IMR-90 (cell line): ENCODE measurements at regions not wholly inside any gene's neighbourhood (a gene's known extent, or its start where the extent isn't known, plus 50 kb on each side); places are given as distances from the start of the nearest gene placed in this dataset.

Experiments
- ATAC-seq: fragments of 200-7000 bp; cut with Tn5 transposase; 2 replicates; pipeline ENCODE4 v1.9.1; 2020; ENCODE audit warnings: low read depth, mild to moderate bottlenecking, moderate library complexity
- BruUV-seq: library from RNA; stranded (reverse); fragments of 400-500 nt; replicated peaks from 2 replicates; lab custom pipeline; 2021; lab: Mats Ljungman, UMichigan
- CTCF ChIA-PET: fragments of 300-600 bp; formaldehyde crosslinking; extraction: SDS; loops from one replicate; lab custom pipeline; 2021; ENCODE audit warnings: antibody characterized with exemption; lab: Yijun Ruan, JAX
- POLR2A ChIA-PET: fragments of 300-600 bp; sonication (Branson Sonifier 250); formaldehyde crosslinking; loops from one replicate; lab custom pipeline; 2022; ENCODE audit warnings: antibody characterized with exemption; ENCODE audit not compliant: unreplicated experiment; lab: Charles Lee
- DNase-seq: peaks from one replicate; pipeline ENCODE4 v3.0.0; 2013
- H2AFZ ChIP-seq: replicated peaks from 2 replicates; pipeline ENCODE3; 2013; ENCODE audit warnings: low read length, mild to moderate bottlenecking; ENCODE audit not compliant: poor library complexity
- H2AK5ac ChIP-seq: 2 replicates; pipeline ENCODE4 v1.6.1; 2013; ENCODE audit warnings: low read depth, low read length, inconsistent platforms
- H2AK9ac ChIP-seq: replicated peaks from 2 replicates; pipeline ENCODE3; 2013; ENCODE audit warnings: mild to moderate bottlenecking, low read depth, low read length, moderate library complexity; ENCODE audit not compliant: poor library complexity
- H2BK120ac ChIP-seq: 2 replicates; pipeline ENCODE4 v1.6.1; 2013; ENCODE audit warnings: low read depth, low read length, inconsistent platforms
- H2BK15ac ChIP-seq: 3 replicates; pipeline ENCODE4 v1.6.1; 2013; ENCODE audit warnings: low read depth, low read length, inconsistent platforms
- H2BK20ac ChIP-seq: 2 replicates; pipeline ENCODE4 v1.6.1; 2013; ENCODE audit warnings: low read depth, mild to moderate bottlenecking, inconsistent platforms, low read length, moderate library complexity
- H2BK5ac ChIP-seq: 2 replicates; pipeline ENCODE4 v1.6.1; 2013; ENCODE audit warnings: mild to moderate bottlenecking, low read depth, low read length, inconsistent platforms; ENCODE audit not compliant: poor library complexity, severe bottlenecking
- H3K14ac ChIP-seq: replicated peaks from 2 replicates; pipeline ENCODE4 v1.6.1; 2013; ENCODE audit warnings: low read depth, low read length, inconsistent platforms
- H3K18ac ChIP-seq: 2 replicates; pipeline ENCODE4 v1.6.1; 2013; ENCODE audit warnings: low read depth, low read length, control low read depth
- H3K23ac ChIP-seq: 2 replicates; pipeline ENCODE4 v1.6.1; 2013; ENCODE audit warnings: low read depth, low read length, inconsistent platforms
- H3K27ac ChIP-seq: 2 replicates; pipeline ENCODE4 v1.5.1; 2013; ENCODE audit warnings: mild to moderate bottlenecking, control low read depth, low read length; ENCODE audit not compliant: insufficient read depth
- H3K27me3 ChIP-seq: 2 replicates; pipeline ENCODE4 v1.6.1; 2013; ENCODE audit warnings: low read length; ENCODE audit not compliant: control insufficient read depth, insufficient read depth
- H3K36me3 ChIP-seq: 2 replicates; pipeline ENCODE4 v1.6.1; 2013; ENCODE audit warnings: low read length, mixed read lengths; ENCODE audit not compliant: control insufficient read depth, insufficient read depth
- H3K4ac ChIP-seq: 2 replicates; pipeline ENCODE4 v1.6.1; 2013; ENCODE audit warnings: low read depth, low read length, inconsistent platforms
- H3K4me1 ChIP-seq: 2 replicates; pipeline ENCODE4 v1.6.1; 2013; ENCODE audit warnings: low read length, mixed read lengths; ENCODE audit not compliant: control insufficient read depth, insufficient read depth
- H3K4me2 ChIP-seq: 2 replicates; pipeline ENCODE4 v1.6.1; 2013; ENCODE audit warnings: low read depth, mild to moderate bottlenecking, control low read depth, low read length, moderate library complexity
- H3K4me3 ChIP-seq: 2 replicates; pipeline ENCODE4 v1.5.1; 2013; ENCODE audit warnings: low read depth, mild to moderate bottlenecking, control low read depth, low read length, moderate library complexity; ENCODE audit not compliant: insufficient read depth
- H3K56ac ChIP-seq: 2 replicates; pipeline ENCODE4 v1.6.1; 2013; ENCODE audit warnings: low read length, inconsistent platforms; ENCODE audit not compliant: insufficient read depth; ENCODE audit errors: extremely low read depth
- H3K79me1 ChIP-seq, 2 experiments: 2 replicates each; pipeline ENCODE4 v1.6.1; 2013; ENCODE audit warnings: low read length in 2 of 2, inconsistent platforms in 1 of 2, low read depth in 1 of 2
- H3K9ac ChIP-seq: 2 replicates; pipeline ENCODE4 v1.6.1; 2013; ENCODE audit warnings: low read depth, low read length, control low read depth
- H3K9me1 ChIP-seq: 2 replicates; pipeline ENCODE4 v1.6.1; 2013; ENCODE audit warnings: low read length, inconsistent platforms; ENCODE audit not compliant: insufficient read depth
- H3K9me3 ChIP-seq: 2 replicates; pipeline ENCODE4 v1.6.1; 2013; ENCODE audit warnings: low read length; ENCODE audit not compliant: control insufficient read depth, insufficient read depth
- H4K20me1 ChIP-seq: 2 replicates; pipeline ENCODE4 v1.6.1; 2013; ENCODE audit warnings: low read length, inconsistent platforms; ENCODE audit not compliant: insufficient read depth
- H4K5ac ChIP-seq: 2 replicates; pipeline ENCODE4 v1.6.1; 2013; ENCODE audit warnings: mild to moderate bottlenecking, low read depth, low read length, control low read depth
- H4K8ac ChIP-seq, 2 experiments: 2 replicates each; pipeline ENCODE4 v1.6.1; 2013; ENCODE audit warnings: low read depth in 2 of 2, low read length in 2 of 2, control low read depth in 1 of 2, inconsistent platforms in 1 of 2
- H4K91ac ChIP-seq: 2 replicates; pipeline ENCODE4 v1.6.1; 2013; ENCODE audit warnings: low read depth, low read length, inconsistent platforms; ENCODE audit not compliant: insufficient read depth
- BHLHE40 ChIP-seq: fragments of 150-350 bp; IDR thresholded peaks from 2 replicates; pipeline ENCODE4 v1.6.1; 2016; ENCODE audit warnings: mild to moderate bottlenecking, low read depth, low read length
- CEBPB ChIP-seq: IDR thresholded peaks from 2 replicates; pipeline ENCODE4 v1.6.1; 2012; ENCODE audit warnings: low read depth, low read length, improper control_type of control experiment
- CHD1 ChIP-seq: IDR thresholded peaks from 2 replicates; pipeline ENCODE4 v1.6.1; 2012; ENCODE audit warnings: low read depth, low read length, improper control_type of control experiment
- CTCF ChIP-seq: conservative IDR thresholded peaks from 2 replicates; pipeline ENCODE4 v1.5.1; 2012; ENCODE audit warnings: mild to moderate bottlenecking, low read depth, low read length, improper control_type of control experiment
- ELK1 ChIP-seq: fragments of 150-350 bp; IDR thresholded peaks from 2 replicates; pipeline ENCODE4 v1.6.1; 2016; ENCODE audit warnings: low read depth, mild to moderate bottlenecking, low read length, moderate library complexity, borderline replicate concordance
- FOS ChIP-seq: fragments of 150-350 bp; IDR thresholded peaks from 2 replicates; pipeline ENCODE4 v1.6.1; 2016; ENCODE audit warnings: low read depth, low read length
- MAFK ChIP-seq: IDR thresholded peaks from 2 replicates; pipeline ENCODE4 v1.6.1; 2012; ENCODE audit warnings: low read depth, low read length, improper control_type of control experiment
- MAZ ChIP-seq: IDR thresholded peaks from 2 replicates; pipeline ENCODE4 v1.6.1; 2012; ENCODE audit warnings: low read depth, mild to moderate bottlenecking, low read length, improper control_type of control experiment, moderate library complexity, borderline replicate concordance
- MXI1 ChIP-seq: IDR thresholded peaks from 2 replicates; pipeline ENCODE4 v1.6.1; 2012; ENCODE audit warnings: low read depth, mild to moderate bottlenecking, low read length, moderate library complexity, borderline replicate concordance
- NFE2L2 ChIP-seq: fragments of 150-350 bp; IDR thresholded peaks from 2 replicates; pipeline ENCODE4 v1.6.1; 2016; ENCODE audit warnings: low read depth, mild to moderate bottlenecking, low read length
- POLR2A ChIP-seq: IDR thresholded peaks from 2 replicates; pipeline ENCODE4 v1.6.1; 2012; ENCODE audit warnings: mild to moderate bottlenecking, low read depth, low read length
- RAD21 ChIP-seq: IDR thresholded peaks from 2 replicates; pipeline ENCODE4 v1.6.1; 2012; ENCODE audit warnings: low read length, improper control_type of control experiment
- RCOR1 ChIP-seq: IDR thresholded peaks from 2 replicates; pipeline ENCODE4 v1.6.1; 2012; ENCODE audit warnings: mild to moderate bottlenecking, low read length, improper control_type of control experiment; ENCODE audit not compliant: insufficient replicate concordance
- RFX5 ChIP-seq: IDR thresholded peaks from 2 replicates; pipeline ENCODE4 v1.8.0; 2012; ENCODE audit warnings: low read depth, mild to moderate bottlenecking, low read length, moderate library complexity
- SMC3 ChIP-seq: fragments of 150-350 bp; IDR thresholded peaks from 2 replicates; pipeline ENCODE4 v1.6.1; 2016; ENCODE audit warnings: low read depth, mild to moderate bottlenecking, antibody characterized with exemption, low read length, moderate library complexity
- USF2 ChIP-seq: fragments of 150-350 bp; IDR thresholded peaks from 2 replicates; pipeline ENCODE4 v1.6.1; 2017; ENCODE audit warnings: mild to moderate bottlenecking, antibody characterized with exemption, low read length, low read depth
- WGBS, 2 experiments: methylation state at CpG; one replicate each; pipeline versions ENCODE4 v1.1.5 to v1.1.7; 2013; ENCODE audit warnings: missing lambda C conversion rate in 2 of 2; ENCODE audit not compliant: insufficient read length in 1 of 2; ENCODE audit errors: extremely low coverage in 2 of 2; 5-methylcytosine and 5-hydroxymethylcytosine counted together
- dilution Hi-C: fragments of 300-500 bp; cut with HindIII; formaldehyde crosslinking; loops from one replicate; pipeline ENCODE4 v1.14.3; 2018; ENCODE audit warnings: low sequenced_read_pairs; ENCODE audit not compliant: unreplicated experiment
- in situ Hi-C: fragments of 300-500 bp; cut with MboI; formaldehyde crosslinking; loops from 3 replicates; pipeline ENCODE4 v1.14.3; 2019; ENCODE audit warnings: low sequenced_read_pairs, inconsistent platforms, mixed read lengths
- intact Hi-C: fragments of 100-400 bp; cut with micrococcal nuclease; formaldehyde crosslinking; loops from 2 replicates; pipeline ENCODE4 v1.10.0; 2022

- Histone ChIP-seq H3K4me2 (no peak overlapping the region), H3K9me1 (no peaks in the 10 kb centered on the region), H3K4me1 (no peaks in the 10 kb centered on the region), H3K27ac (no peak overlapping the region), H2AK9ac (no peak overlapping the region), H3K9me3 (no peaks in the 10 kb centered on the region), H3K79me1 (no peaks in the 10 kb centered on the region), H4K8ac (no peak overlapping the region), H4K5ac (no peak overlapping the region), H2BK20ac (no peak overlapping the region), H2BK5ac (no peak overlapping the region), H3K18ac (no peak overlapping the region), H2AFZ (no peak overlapping the region), H2BK120ac (no peak overlapping the region), H2BK15ac (no peak overlapping the region), H3K4me3 (no peak overlapping the region), H3K56ac (no peak overlapping the region), H3K23ac (no peak overlapping the region), H3K9ac (no peak overlapping the region), H3K36me3 (no peaks in the 10 kb centered on the region), H3K14ac (no peak overlapping the region), H3K27me3 (no peaks in the 10 kb centered on the region; the same call in 1 of the 2 replicates), H4K91ac (no peak overlapping the region), H2AK5ac (no peak overlapping the region), H4K20me1 (no peaks in the 10 kb centered on the region), H3K4ac (no peak overlapping the region)
- ATAC-seq (no peak), DNase-seq (no peak)
- ChIA-PET POLR2A (no interaction called here), CTCF (no interaction called here)
- dilution Hi-C loops (no loop called here), in situ Hi-C loops (loop anchor here (10.0 kb wide), 1 partner anchor 666 kb away; no protein-coding TSS in a partner anchor), intact Hi-C loops (loop anchor here (10.0 kb wide), 1 partner anchor 726 kb away; no protein-coding TSS in a partner anchor)
- BruUV-seq: no TSS peak
- WGBS, 2 experiments: no CpG with 5 or more reads among the region's 3 CpGs
- TF ChIP-seq POLR2A (no peak), MAZ (no peak), ELK1 (no peak), CHD1 (no peak), MAFK (no peak), CEBPB (no peak), MXI1 (no peak), SMC3 (no peak), NFE2L2 (no peak), RCOR1 (no peak), BHLHE40 (no peak), FOS (no peak), USF2 (no peak), RFX5 (no peak), CTCF (no peak), RAD21 (no peak)
Measured at GRCh38 chr11:92880381-92880780, 89.1 kb upstream of the MTNR1B start.
